GM12878 (cell line): ENCODE measurements at regions not wholly inside any gene's neighbourhood (a gene's known extent, or its start where the extent isn't known, plus 50 kb on each side); places are given as distances from the start of the nearest gene placed in this dataset.

Experiments used
- CHD2 ChIP-seq: IDR thresholded peaks from 2 replicates; pipeline ENCODE4 v1.6.1; 2011; ENCODE audit warnings: low read depth, low read length, improper control_type of control experiment, borderline replicate concordance
- MXI1 ChIP-seq: fragments of 150-350 bp; IDR thresholded peaks from 2 replicates; pipeline ENCODE4 v1.6.1; 2011; ENCODE audit warnings: low read depth, mild to moderate bottlenecking, inconsistent platforms, low read length, improper control_type of control experiment
- RB1 ChIP-seq: fragments of 450-650 bp; formaldehyde crosslinking; IDR thresholded peaks from 2 replicates; pipeline ENCODE4 v1.6.1; 2017; ENCODE audit warnings: mild to moderate bottlenecking, borderline replicate concordance
- SMARCA5 ChIP-seq: fragments of 450-650 bp; IDR thresholded peaks from 2 replicates; pipeline ENCODE4 v1.6.1; 2017; ENCODE audit warnings: mild to moderate bottlenecking
- YY1 ChIP-seq: IDR thresholded peaks from 2 replicates; pipeline ENCODE4 v1.6.1; 2011; ENCODE audit warnings: low read depth, mild to moderate bottlenecking, low read length

DNA sequence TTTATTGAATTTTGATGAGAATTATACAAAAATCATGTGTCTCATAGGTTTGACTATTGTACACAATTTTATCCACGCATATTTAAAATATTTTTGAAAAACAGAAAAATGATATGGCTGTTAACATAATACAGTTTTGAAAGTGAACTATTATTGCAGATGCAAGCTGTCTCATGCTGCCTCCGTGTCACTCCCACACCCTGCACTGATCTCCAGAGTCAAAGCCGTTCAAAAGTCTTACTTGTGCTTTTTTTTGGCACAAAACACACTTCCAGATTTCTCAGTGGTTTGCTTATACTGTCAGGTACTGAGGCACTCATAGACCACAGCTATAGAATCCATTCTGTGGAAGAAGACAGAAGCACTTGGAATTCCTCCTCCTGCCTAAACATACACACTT, 243.1 kb upstream of the ADARB2 start:
- no peak for TF ChIP-seq YY1
- TF ChIP-seq RB1 = no peak
- no peak for TF ChIP-seq MXI1
- TF ChIP-seq SMARCA5 = no peak
- TF ChIP-seq CHD2 = no peak
